ENCODE measurements at regions not wholly inside any gene's neighbourhood (a gene's known extent, or its start where the extent isn't known, plus 50 kb on each side); places are given as distances from the start of the nearest gene placed in this dataset.

- Mint-ChIP-seq H3K4me3 (no peak overlapping the region), H3K27ac (no peak overlapping the region), H3K4me1 (no peaks in the 10 kb centered on the region), H3K27me3 (ENCODE audit: low read depth in 3 of 3) (no peaks in the 10 kb centered on the region), H3K36me3 (no peaks in the 10 kb centered on the region), H3K9me3 (peaks cover 0 to 5% (median under 1%) of the 10 kb centered on the region in 7 donors)
- no peak for DNase-seq
- Histone ChIP-seq H3K36me3 (replicated peaks in 1 of 2; ENCODE audit: control insufficient read depth in 1 of 2, insufficient read depth in 2 of 2, low read length in 2 of 2) (no peaks in the 10 kb centered on the region), H3K9ac (ENCODE audit: insufficient read depth, low read length, poor library complexity, severe bottlenecking) (no peak overlapping the region), H4K20me1 (ENCODE audit: insufficient read depth, low read length) (no peaks in the 10 kb centered on the region), H3K79me2 (ENCODE audit: insufficient read depth, low read length) (no peaks in the 10 kb centered on the region), H3K27me3 (ENCODE audit: control insufficient read depth in 2 of 2, insufficient read depth in 2 of 2, low read length in 2 of 2) (no peaks in the 10 kb centered on the region), H3K27ac (ENCODE audit: low read depth in 1 of 2, low read length in 2 of 2) (no peak overlapping the region), H3K4me1 (ENCODE audit: control insufficient read depth in 1 of 2, insufficient read depth in 2 of 2, low read length in 2 of 2) (no peaks in the 10 kb centered on the region), H3K4me2 (replicated peaks; ENCODE audit: extremely low read depth, low read length, poor library complexity, severe bottlenecking) (no peak overlapping the region), H3K9me3 (replicated peaks in 1 of 2; ENCODE audit: control insufficient read depth in 1 of 2, insufficient read depth in 1 of 2, low read length in 2 of 2) (no peaks in the 10 kb centered on the region), H3K4me3 (replicated peaks in 1 of 3; ENCODE audit: low read depth in 2 of 3, low read length in 3 of 3) (no peak overlapping the region), H2AFZ (ENCODE audit: insufficient read depth, low read depth, low read length, poor library complexity, severe bottlenecking) (no peak overlapping the region)
- WGBS (ENCODE audit: insufficient coverage), result no CpG with 5 or more reads among the region's 4 CpGs
- TF ChIP-seq, protein P1, sequence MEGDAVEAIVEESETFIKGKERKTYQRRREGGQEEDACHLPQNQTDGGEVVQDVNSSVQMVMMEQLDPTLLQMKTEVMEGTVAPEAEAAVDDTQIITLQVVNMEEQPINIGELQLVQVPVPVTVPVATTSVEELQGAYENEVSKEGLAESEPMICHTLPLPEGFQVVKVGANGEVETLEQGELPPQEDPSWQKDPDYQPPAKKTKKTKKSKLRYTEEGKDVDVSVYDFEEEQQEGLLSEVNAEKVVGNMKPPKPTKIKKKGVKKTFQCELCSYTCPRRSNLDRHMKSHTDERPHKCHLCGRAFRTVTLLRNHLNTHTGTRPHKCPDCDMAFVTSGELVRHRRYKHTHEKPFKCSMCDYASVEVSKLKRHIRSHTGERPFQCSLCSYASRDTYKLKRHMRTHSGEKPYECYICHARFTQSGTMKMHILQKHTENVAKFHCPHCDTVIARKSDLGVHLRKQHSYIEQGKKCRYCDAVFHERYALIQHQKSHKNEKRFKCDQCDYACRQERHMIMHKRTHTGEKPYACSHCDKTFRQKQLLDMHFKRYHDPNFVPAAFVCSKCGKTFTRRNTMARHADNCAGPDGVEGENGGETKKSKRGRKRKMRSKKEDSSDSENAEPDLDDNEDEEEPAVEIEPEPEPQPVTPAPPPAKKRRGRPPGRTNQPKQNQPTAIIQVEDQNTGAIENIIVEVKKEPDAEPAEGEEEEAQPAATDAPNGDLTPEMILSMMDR (IDR thresholded peaks at IDR 0.05), result no peak
- intact Hi-C loops (cut with micrococcal nuclease), result no loop called here
Observed at GRCh38 chr13:79084802-79085424, 321.1 kb downstream of the RBM26 start.

DNA sequence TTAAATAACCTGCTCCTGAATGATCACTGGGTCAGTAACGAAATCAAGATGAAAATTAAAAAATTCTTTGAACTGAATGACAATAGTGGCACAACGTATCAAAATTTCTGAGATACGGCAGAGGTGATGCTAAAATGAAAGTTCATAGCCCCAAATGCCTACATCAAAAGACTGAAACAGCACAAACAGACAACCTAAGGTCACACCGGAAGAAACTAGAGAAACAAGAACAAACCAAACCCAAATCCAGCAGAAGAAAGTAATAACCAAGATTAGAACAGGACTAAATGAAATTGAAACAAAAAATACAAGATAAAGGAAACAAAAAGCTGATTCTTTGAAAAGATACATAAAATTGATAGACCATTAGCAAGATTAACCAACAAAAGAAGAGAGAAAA lies 324.1 kb downstream of the RBM26 start:
- H3K4me2 ChIP-seq (replicated peaks; ENCODE audit: extremely low read depth, low read length, poor library complexity, severe bottlenecking), result no peak overlapping the region
- no peak overlapping the region for H3K27ac ChIP-seq (ENCODE audit: low read depth in 1 of 2, low read length in 2 of 2)
- no peaks in the 10 kb centered on the region for H3K36me3 ChIP-seq (replicated peaks in 1 of 2; ENCODE audit: control insufficient read depth in 1 of 2, insufficient read depth in 2 of 2, low read length in 2 of 2)
- no peak for DNase-seq
- H4K20me1 ChIP-seq (ENCODE audit: insufficient read depth, low read length), result no peaks in the 10 kb centered on the region
- H3K4me1 ChIP-seq (ENCODE audit: control insufficient read depth in 1 of 2, insufficient read depth in 2 of 2, low read length in 2 of 2), result no peaks in the 10 kb centered on the region
- H3K27me3 Mint-ChIP-seq (ENCODE audit: low read depth in 3 of 3), result no peaks in the 10 kb centered on the region
- no peak overlapping the region for H3K27ac Mint-ChIP-seq
- TF ChIP-seq, protein P1 (IDR thresholded peaks at IDR 0.05), result no peak
- H3K9me3 ChIP-seq (replicated peaks in 1 of 2; ENCODE audit: control insufficient read depth in 1 of 2, insufficient read depth in 1 of 2, low read length in 2 of 2), result peaks cover 0 to 7% of the 10 kb centered on the region in 2 donors
- 80% methylated on average over 1 of the region's 4 CpGs for WGBS (ENCODE audit: insufficient coverage)
- H2AFZ ChIP-seq (ENCODE audit: insufficient read depth, low read depth, low read length, poor library complexity, severe bottlenecking), result no peak overlapping the region
- no peaks in the 10 kb centered on the region for H3K4me1 Mint-ChIP-seq
- no peak overlapping the region for H3K4me3 ChIP-seq (replicated peaks in 1 of 3; ENCODE audit: low read depth in 2 of 3, low read length in 3 of 3)
- no peaks in the 10 kb centered on the region for H3K27me3 ChIP-seq (ENCODE audit: control insufficient read depth in 2 of 2, insufficient read depth in 2 of 2, low read length in 2 of 2)
- H3K4me3 Mint-ChIP-seq, result no peak overlapping the region
- H3K36me3 Mint-ChIP-seq, result no peaks in the 10 kb centered on the region
- H3K9me3 Mint-ChIP-seq, result peaks cover 0 to 8% (median 2%) of the 10 kb centered on the region in 7 donors
- intact Hi-C loops (cut with micrococcal nuclease), result no loop called here
- no peak overlapping the region for H3K9ac ChIP-seq (ENCODE audit: insufficient read depth, low read length, poor library complexity, severe bottlenecking)
- no peaks in the 10 kb centered on the region for H3K79me2 ChIP-seq (ENCODE audit: insufficient read depth, low read length)

Measured in CD14-positive monocyte (primary cell).